Liver (tissue), 3 donors: ENCODE measurements at regions not wholly inside any gene's neighbourhood (a gene's known extent, or its start where the extent isn't known, plus 50 kb on each side); places are given as distances from the start of the nearest gene placed in this dataset.

ENCODE experiments used
- EGR1 ChIP-seq, 2 donors: IDR thresholded peaks; 2 replicates each; pipeline ENCODE4 v1.6.1; 2016 to 2018; ENCODE audit warnings: antibody characterized with exemption in 2 of 2, low read depth in 2 of 2
- MAX ChIP-seq: IDR thresholded peaks from 2 replicates; pipeline ENCODE4 v1.6.1; 2016; ENCODE audit warnings: antibody characterized with exemption
- RAD21 ChIP-seq, 2 donors: IDR thresholded peaks; 2 replicates each; pipeline ENCODE4 v1.6.1; 2016; ENCODE audit warnings: antibody characterized with exemption in 2 of 2, mild to moderate bottlenecking in 2 of 2
- RXRA ChIP-seq, 2 donors: IDR thresholded peaks; 2 replicates each; pipeline ENCODE4 v1.6.1; 2017 to 2018; ENCODE audit warnings: antibody characterized with exemption in 2 of 2, mild to moderate bottlenecking in 1 of 2
- SP1 ChIP-seq: IDR thresholded peaks from 2 replicates; pipeline ENCODE4 v1.6.1; 2018; ENCODE audit warnings: antibody characterized with exemption, mild to moderate bottlenecking
- TAF1 ChIP-seq: conservative IDR thresholded peaks from 2 replicates; pipeline ENCODE4 v1.6.1; 2016; ENCODE audit warnings: antibody characterized with exemption, mild to moderate bottlenecking
- YY1 ChIP-seq: IDR thresholded peaks from 2 replicates; pipeline ENCODE4 v1.6.1; 2016; ENCODE audit warnings: antibody characterized with exemption, mild to moderate bottlenecking
- ZBTB33 ChIP-seq: IDR thresholded peaks from 2 replicates; pipeline ENCODE4 v1.6.1; 2016; ENCODE audit warnings: antibody characterized with exemption
- TF ChIP-seq, protein P1 (sequence below): fragments of 150-350 bp; IDR thresholded peaks from 2 replicates; pipeline ENCODE4 v1.5.1; 2017; ENCODE audit warnings: improper control_type of control experiment, low read depth, low read length; ENCODE audit not compliant: missing input control
- TF ChIP-seq, protein P2 (sequence below): IDR thresholded peaks from 2 replicates; pipeline ENCODE4 v1.6.1; 2016; ENCODE audit warnings: antibody characterized with exemption
- donor health status: healthy.
- donor health status: healthy.

DNA sequence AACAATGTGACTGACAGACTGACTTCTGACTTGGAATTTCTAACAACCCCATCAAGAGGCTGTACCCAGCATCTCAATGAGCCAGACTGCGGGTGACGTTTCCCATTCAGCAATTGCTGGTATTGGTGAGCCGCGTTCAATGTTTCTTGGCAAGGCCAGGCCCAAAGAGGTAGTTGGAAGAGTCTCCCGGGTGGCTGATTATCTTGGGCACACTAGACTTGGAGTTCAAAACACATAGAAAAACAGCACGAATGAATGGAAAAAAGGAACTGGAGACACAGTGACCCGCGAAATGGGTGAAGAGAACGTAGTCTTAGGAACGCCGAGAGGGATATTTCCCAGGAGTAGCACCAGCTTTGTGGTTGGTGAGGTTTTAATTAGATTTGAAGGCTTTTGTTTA, 81.1 kb upstream of the SLC22A11 start:
- TF ChIP-seq RXRA (IDR thresholded peaks at IDR 0.05) (no peak), SP1 (no peak), EGR1 (IDR thresholded peaks at IDR 0.05; ENCODE audit: low read depth in 2 of 2) (no peak), MAX (no peak), ZBTB33 (no peak), YY1 (no peak), RAD21 (IDR thresholded peaks at IDR 0.05) (no peak), TAF1 (no peak)
- TF ChIP-seq, protein P1, sequence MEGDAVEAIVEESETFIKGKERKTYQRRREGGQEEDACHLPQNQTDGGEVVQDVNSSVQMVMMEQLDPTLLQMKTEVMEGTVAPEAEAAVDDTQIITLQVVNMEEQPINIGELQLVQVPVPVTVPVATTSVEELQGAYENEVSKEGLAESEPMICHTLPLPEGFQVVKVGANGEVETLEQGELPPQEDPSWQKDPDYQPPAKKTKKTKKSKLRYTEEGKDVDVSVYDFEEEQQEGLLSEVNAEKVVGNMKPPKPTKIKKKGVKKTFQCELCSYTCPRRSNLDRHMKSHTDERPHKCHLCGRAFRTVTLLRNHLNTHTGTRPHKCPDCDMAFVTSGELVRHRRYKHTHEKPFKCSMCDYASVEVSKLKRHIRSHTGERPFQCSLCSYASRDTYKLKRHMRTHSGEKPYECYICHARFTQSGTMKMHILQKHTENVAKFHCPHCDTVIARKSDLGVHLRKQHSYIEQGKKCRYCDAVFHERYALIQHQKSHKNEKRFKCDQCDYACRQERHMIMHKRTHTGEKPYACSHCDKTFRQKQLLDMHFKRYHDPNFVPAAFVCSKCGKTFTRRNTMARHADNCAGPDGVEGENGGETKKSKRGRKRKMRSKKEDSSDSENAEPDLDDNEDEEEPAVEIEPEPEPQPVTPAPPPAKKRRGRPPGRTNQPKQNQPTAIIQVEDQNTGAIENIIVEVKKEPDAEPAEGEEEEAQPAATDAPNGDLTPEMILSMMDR: no peak
- TF ChIP-seq, protein P2, sequence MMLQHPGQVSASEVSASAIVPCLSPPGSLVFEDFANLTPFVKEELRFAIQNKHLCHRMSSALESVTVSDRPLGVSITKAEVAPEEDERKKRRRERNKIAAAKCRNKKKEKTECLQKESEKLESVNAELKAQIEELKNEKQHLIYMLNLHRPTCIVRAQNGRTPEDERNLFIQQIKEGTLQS: no peak
